Loucy (cell line): ENCODE measurements at regions not wholly inside any gene's neighbourhood (a gene's known extent, or its start where the extent isn't known, plus 50 kb on each side); places are given as distances from the start of the nearest gene placed in this dataset.

Experiments
- H2AFZ ChIP-seq: fragments of 200-600 bp; sonication (generic); 2 replicates; pipeline ENCODE4 v1.6.0; 2016; ENCODE audit warnings: antibody characterized with exemption, mild to moderate bottlenecking, low read length, moderate library complexity
- H3F3A ChIP-seq: fragments of 200-600 bp; 2 replicates; pipeline ENCODE4 v1.6.0; 2016; ENCODE audit warnings: antibody characterized with exemption, low read depth, mild to moderate bottlenecking
- H3K27me3 ChIP-seq: fragments of 200-600 bp; sonication (generic); 2 replicates; pipeline ENCODE4 v1.6.1; 2014; ENCODE audit warnings: low read length, mild to moderate bottlenecking; ENCODE audit not compliant: insufficient read depth, poor library complexity, severe bottlenecking
- H3K36me3 ChIP-seq: fragments of 200-600 bp; sonication (generic); 2 replicates; pipeline ENCODE4 v1.6.1; 2016; ENCODE audit warnings: low read length; ENCODE audit not compliant: insufficient read depth
- H3K4me1 ChIP-seq: fragments of 200-600 bp; sonication (generic); 2 replicates; pipeline ENCODE4 v1.5.1; 2014; ENCODE audit warnings: low read length, mild to moderate bottlenecking; ENCODE audit not compliant: insufficient read depth, poor library complexity, severe bottlenecking
- H3K4me2 ChIP-seq: fragments of 200-600 bp; sonication (generic); 2 replicates; pipeline ENCODE4 v1.6.0; 2014; ENCODE audit warnings: antibody characterized with exemption, low read length, low read depth, mild to moderate bottlenecking; ENCODE audit not compliant: poor library complexity, severe bottlenecking
- H3K4me3 ChIP-seq: fragments of 200-600 bp; sonication (generic); 2 replicates; pipeline ENCODE4 v1.5.1; 2014; ENCODE audit warnings: low read length, mild to moderate bottlenecking, mixed read lengths; ENCODE audit not compliant: poor library complexity, severe bottlenecking
- H3K79me2 ChIP-seq: fragments of 200-600 bp; sonication (generic); 2 replicates; pipeline ENCODE4 v1.6.1; 2014; ENCODE audit warnings: low read length; ENCODE audit not compliant: insufficient read depth
- H3K9ac ChIP-seq: fragments of 200-600 bp; sonication (generic); 2 replicates; pipeline ENCODE4 v1.6.0; 2014; ENCODE audit warnings: mild to moderate bottlenecking, low read depth, low read length, moderate library complexity; ENCODE audit not compliant: poor library complexity, severe bottlenecking
- H3K9me2 ChIP-seq: fragments of 200-600 bp; sonication (generic); replicated peaks from 2 replicates; pipeline ENCODE4 v1.6.1; 2016; ENCODE audit warnings: low read depth, low read length, mixed read lengths
- H3K9me3 ChIP-seq: fragments of 200-600 bp; sonication (generic); 2 replicates; pipeline ENCODE4 v1.6.1; 2014; ENCODE audit warnings: mild to moderate bottlenecking, antibody characterized with exemption, low read length, low read depth; ENCODE audit not compliant: insufficient read depth
- H4K20me1 ChIP-seq: fragments of 200-600 bp; sonication (generic); 2 replicates; pipeline ENCODE4 v1.6.0; 2014; ENCODE audit warnings: antibody characterized with exemption, low read length, mild to moderate bottlenecking; ENCODE audit not compliant: insufficient read depth, poor library complexity, severe bottlenecking
- CTCF ChIP-seq: fragments of 200-600 bp; sonication (generic); conservative IDR thresholded peaks from 2 replicates; pipeline ENCODE4 v1.5.1; 2014; ENCODE audit warnings: mild to moderate bottlenecking, antibody characterized with exemption, low read length
- EZH2phosphoT487 ChIP-seq: fragments of 200-600 bp; IDR thresholded peaks from 2 replicates; pipeline ENCODE4 v1.6.1; 2018; ENCODE audit warnings: antibody characterized with exemption, mild to moderate bottlenecking, moderate library complexity, borderline replicate concordance

GRCh38 chr9:87108661-87109060 lies 161.4 kb upstream of the GAS1 start:
- Histone ChIP-seq H3F3A (no peaks in the 10 kb centered on the region), H3K4me2 (no peak overlapping the region), H3K4me1 (no peaks in the 10 kb centered on the region), H3K36me3 (no peaks in the 10 kb centered on the region), H3K9ac (no peak overlapping the region), H3K27me3 (no peaks in the 10 kb centered on the region), H3K9me3 (no peaks in the 10 kb centered on the region; the same call in 1 of the 2 replicates), H3K4me3 (no peak overlapping the region), H2AFZ (no peak overlapping the region), H4K20me1 (no peaks in the 10 kb centered on the region), H3K9me2 (no peaks in the 10 kb centered on the region), H3K79me2 (no peaks in the 10 kb centered on the region)
- TF ChIP-seq CTCF (no peak), EZH2phosphoT487 (no peak)

GRCh38 chr9:87109231-87109631 lies 161.9 kb upstream of the GAS1 start:
- H3K4me3 ChIP-seq: no peak overlapping the region
- TF ChIP-seq EZH2phosphoT487: no peak
- no peak for TF ChIP-seq CTCF
- H2AFZ ChIP-seq: no peak overlapping the region
- H3K36me3 ChIP-seq: no peaks in the 10 kb centered on the region
- no peaks in the 10 kb centered on the region for H4K20me1 ChIP-seq
- no peaks in the 10 kb centered on the region for H3K79me2 ChIP-seq
- no peaks in the 10 kb centered on the region; the same call in 1 of the 2 replicates for H3K9me3 ChIP-seq
- H3K4me2 ChIP-seq: no peak overlapping the region
- H3K4me1 ChIP-seq: no peaks in the 10 kb centered on the region
- no peaks in the 10 kb centered on the region for H3F3A ChIP-seq
- no peak overlapping the region for H3K9ac ChIP-seq
- H3K27me3 ChIP-seq: no peaks in the 10 kb centered on the region
- no peaks in the 10 kb centered on the region for H3K9me2 ChIP-seq

GRCh38 chr9:87109851-87110250 lies 162.5 kb upstream of the GAS1 start:
- no peaks in the 10 kb centered on the region for H3K27me3 ChIP-seq
- H3K79me2 ChIP-seq: no peaks in the 10 kb centered on the region
- H3K9ac ChIP-seq: no peak overlapping the region
- no peak overlapping the region for H2AFZ ChIP-seq
- no peaks in the 10 kb centered on the region for H3K4me1 ChIP-seq
- TF ChIP-seq EZH2phosphoT487: no peak
- TF ChIP-seq CTCF: no peak
- no peaks in the 10 kb centered on the region; the same call in 1 of the 2 replicates for H3K9me3 ChIP-seq
- no peaks in the 10 kb centered on the region for H4K20me1 ChIP-seq
- no peak overlapping the region for H3K4me3 ChIP-seq
- H3F3A ChIP-seq: no peaks in the 10 kb centered on the region
- H3K9me2 ChIP-seq: no peaks in the 10 kb centered on the region
- H3K4me2 ChIP-seq: no peak overlapping the region
- H3K36me3 ChIP-seq: no peaks in the 10 kb centered on the region
